Pancreas (tissue), 10 donors: ENCODE measurements at regions not wholly inside any gene's neighbourhood (a gene's known extent, or its start where the extent isn't known, plus 50 kb on each side); places are given as distances from the start of the nearest gene placed in this dataset.

Experiments
- ATAC-seq, 4 donors: fragments of 200-7000 bp; cut with Tn5 transposase; one replicate each; pipeline versions ENCODE4 v1.8.0 to v1.9.1; 2020; ENCODE audit warnings: mild to moderate bottlenecking in 4 of 4, moderate library complexity in 4 of 4
- DNase-seq, 6 donors: peaks; one replicate each; pipeline ENCODE4 v3.0.0-alpha.2; 2020
- FAIRE-seq: peaks from 2 replicates; lab custom pipeline; 2012; peaks lifted over from hg19 to GRCh38; lab: Jason Lieb, UNC
- H3K27ac ChIP-seq, 4 donors: fragments of 200-600 bp; sonication (generic); 1 replicate in 3 of 4; 2 replicates in 1 of 4; pipeline versions ENCODE4 v1.5.0 to v1.8.0; 2020
- H3K27me3 ChIP-seq, 4 donors: fragments of 200-600 bp; one replicate each; pipeline ENCODE4 v1.8.0; 2021
- H3K36me3 ChIP-seq, 3 donors: fragments of 200-600 bp; sonication (generic) in 1 of 3; one replicate each; pipeline versions ENCODE4 v1.5.0 to v1.8.0; 2020 to 2021
- H3K4me1 ChIP-seq, 3 donors: fragments of 200-600 bp; one replicate each; pipeline ENCODE4 v1.8.0; 2021
- H3K4me3 ChIP-seq, 4 donors: fragments of 200-600 bp; sonication (generic) in 2 of 4; one replicate each; pipeline versions ENCODE4 v1.5.0 to v1.8.0; 2020 to 2021
- H3K9me3 ChIP-seq, 4 donors: fragments of 200-600 bp; one replicate each; pipeline ENCODE4 v1.8.0; 2021
- WGBS, 2 donors: extraction: QIAGEN DNeasy Blood & Tissue Kit; methylation state at CpG; one replicate each; pipeline ENCODE4 v1.1.7; 2013; 5-methylcytosine and 5-hydroxymethylcytosine counted together
- intact Hi-C, 3 donors: fragments of 100-400 bp; cut with DNase I; formaldehyde crosslinking; loops; one replicate each; pipeline versions ENCODE4 v1.11.1 to v1.14.2; 2022
- TF ChIP-seq, protein P1 (sequence below), 4 donors: fragments of 200-600 bp; sonication (generic) in 3 of 4; IDR thresholded peaks; one replicate each; pipeline versions ENCODE4 v1.5.0 to v1.8.0; 2021; ENCODE audit warnings: antibody characterized with exemption in 4 of 4
- donor health status: healthy with polysubstance abuse.
- donor health status: DM: no; HTN: no; CAD: no; lungs with moderate emphysema.
- donor health status: DM: no; HTN: no; CAD: no.
- donor health status: control.
- donor health status: control.
- donor health status: Bipolar disorder and iron deficiency.
- donor health status: DM: yes; HTN: yes; CAD: no.
- donor health status: DM: no; HTN: no; CAD: no.
- donor health status: DM: no; HTN: no; CAD: no.
- donor health status: DM: yes; HTN: yes; CAD: no.

DNA sequence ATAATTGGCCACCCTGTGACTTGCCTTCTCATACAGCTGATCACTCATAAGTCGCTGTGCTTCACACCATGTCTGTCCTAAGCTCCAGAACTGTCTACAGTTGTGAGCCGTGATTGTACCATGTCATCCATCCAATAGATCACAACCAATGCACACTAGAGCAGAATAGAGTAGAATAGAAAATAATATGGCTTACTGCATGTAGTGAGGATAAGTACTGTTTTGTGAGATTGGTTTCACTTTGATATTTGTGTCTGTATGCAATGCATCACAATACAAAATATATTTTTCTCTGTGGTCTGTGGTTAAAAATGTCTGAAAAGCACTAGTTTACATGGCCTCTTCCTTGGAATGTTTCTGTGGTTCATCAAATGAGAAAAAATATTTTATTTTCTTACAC, 237.6 kb upstream of the PRKD1 start:
- WGBS, 2 donors: 77 to 80% methylated on average over 2 of the region's 2 CpGs
- DNase-seq (no peak), FAIRE-seq (no peak), ATAC-seq (no peak)
- Histone ChIP-seq H3K27me3 (no peaks in the 10 kb centered on the region), H3K27ac (no peak overlapping the region), H3K36me3 (no peaks in the 10 kb centered on the region), H3K4me3 (no peak overlapping the region), H3K9me3 (no peaks in the 10 kb centered on the region), H3K4me1 (no peaks in the 10 kb centered on the region)
- intact Hi-C loops: no loop called here
- TF ChIP-seq, protein P1, sequence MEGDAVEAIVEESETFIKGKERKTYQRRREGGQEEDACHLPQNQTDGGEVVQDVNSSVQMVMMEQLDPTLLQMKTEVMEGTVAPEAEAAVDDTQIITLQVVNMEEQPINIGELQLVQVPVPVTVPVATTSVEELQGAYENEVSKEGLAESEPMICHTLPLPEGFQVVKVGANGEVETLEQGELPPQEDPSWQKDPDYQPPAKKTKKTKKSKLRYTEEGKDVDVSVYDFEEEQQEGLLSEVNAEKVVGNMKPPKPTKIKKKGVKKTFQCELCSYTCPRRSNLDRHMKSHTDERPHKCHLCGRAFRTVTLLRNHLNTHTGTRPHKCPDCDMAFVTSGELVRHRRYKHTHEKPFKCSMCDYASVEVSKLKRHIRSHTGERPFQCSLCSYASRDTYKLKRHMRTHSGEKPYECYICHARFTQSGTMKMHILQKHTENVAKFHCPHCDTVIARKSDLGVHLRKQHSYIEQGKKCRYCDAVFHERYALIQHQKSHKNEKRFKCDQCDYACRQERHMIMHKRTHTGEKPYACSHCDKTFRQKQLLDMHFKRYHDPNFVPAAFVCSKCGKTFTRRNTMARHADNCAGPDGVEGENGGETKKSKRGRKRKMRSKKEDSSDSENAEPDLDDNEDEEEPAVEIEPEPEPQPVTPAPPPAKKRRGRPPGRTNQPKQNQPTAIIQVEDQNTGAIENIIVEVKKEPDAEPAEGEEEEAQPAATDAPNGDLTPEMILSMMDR (IDR thresholded peaks at IDR 0.05): no peak

DNA sequence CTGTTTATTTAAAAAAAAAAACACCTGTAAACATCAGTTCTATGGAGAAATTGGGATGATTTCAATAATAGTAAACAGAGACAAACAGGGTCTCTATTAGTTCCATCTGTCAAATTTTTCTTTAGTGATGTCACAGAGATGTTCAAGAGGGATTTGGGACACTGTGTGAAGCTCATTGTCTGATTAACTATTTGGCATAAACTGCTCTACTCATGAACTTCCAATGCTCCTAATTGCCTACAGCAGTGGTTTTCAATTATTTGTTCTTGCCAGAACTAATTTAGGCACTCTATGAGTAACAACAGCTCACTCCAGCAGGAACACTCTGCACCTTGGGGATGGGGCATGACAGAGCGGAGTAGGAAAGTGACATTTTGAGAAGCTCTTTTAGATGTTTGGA, 250.1 kb upstream of the PRKD1 start:
- Histone ChIP-seq H3K4me3 (no peak overlapping the region), H3K27ac (no peak overlapping the region), H3K9me3 (no peaks in the 10 kb centered on the region), H3K27me3 (no peaks in the 10 kb centered on the region), H3K4me1 (no peaks in the 10 kb centered on the region), H3K36me3 (no peaks in the 10 kb centered on the region)
- ATAC-seq: no peak
- FAIRE-seq: no peak
- 87 to 93% methylated on average over 1 of the region's 1 CpG for WGBS, 2 donors
- TF ChIP-seq, protein P1 (IDR thresholded peaks at IDR 0.05): no peak
- DNase-seq: no peak
- intact Hi-C loops: no loop called here

DNA sequence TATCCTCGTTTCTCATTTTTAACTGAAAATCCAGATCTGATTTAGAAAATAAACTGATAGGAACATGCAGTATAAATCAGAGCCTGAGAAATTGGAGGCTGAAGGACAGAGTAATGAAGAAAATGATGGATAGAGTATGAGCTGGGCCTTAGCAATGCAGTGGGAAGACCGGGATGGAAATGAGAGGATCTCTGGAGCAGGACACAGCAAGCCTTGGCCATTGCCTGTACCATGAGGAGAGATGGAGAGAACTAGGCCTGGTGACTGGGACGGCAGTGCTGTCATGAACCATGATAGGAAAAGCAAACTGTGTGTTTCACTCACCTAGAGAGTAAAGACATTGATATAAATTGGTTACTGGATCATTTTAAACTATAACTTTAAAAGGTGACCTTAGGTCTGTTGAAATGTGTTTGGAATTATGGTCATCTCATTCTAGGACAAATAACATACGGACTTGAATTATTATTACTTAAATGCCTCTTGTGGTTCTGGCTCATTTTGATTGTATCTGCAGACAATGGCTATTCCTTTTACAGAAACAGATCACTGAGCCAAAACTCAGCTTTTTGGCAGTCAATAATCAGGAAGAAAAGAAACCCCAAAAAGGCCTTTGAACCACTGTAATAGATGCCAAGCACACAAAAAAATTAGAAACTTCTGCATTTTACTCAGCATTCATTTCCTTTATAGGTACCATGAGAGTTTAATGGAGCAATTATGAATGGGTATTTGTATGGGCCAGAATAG, 251.9 kb upstream of the PRKD1 start:
- no peaks in the 10 kb centered on the region for H3K27me3 ChIP-seq
- DNase-seq (no peak), ATAC-seq (no peak), FAIRE-seq (no peak)
- WGBS, 2 donors: 55 to 62% methylated on average over 4 of the region's 4 CpGs
- no peaks in the 10 kb centered on the region for H3K9me3 ChIP-seq
- H3K4me3 ChIP-seq: no peak overlapping the region
- intact Hi-C loops: no loop called here
- no peaks in the 10 kb centered on the region for H3K36me3 ChIP-seq
- H3K4me1 ChIP-seq: no peaks in the 10 kb centered on the region
- no peak overlapping the region for H3K27ac ChIP-seq
- TF ChIP-seq, protein P1 (IDR thresholded peaks at IDR 0.05): no peak

DNA sequence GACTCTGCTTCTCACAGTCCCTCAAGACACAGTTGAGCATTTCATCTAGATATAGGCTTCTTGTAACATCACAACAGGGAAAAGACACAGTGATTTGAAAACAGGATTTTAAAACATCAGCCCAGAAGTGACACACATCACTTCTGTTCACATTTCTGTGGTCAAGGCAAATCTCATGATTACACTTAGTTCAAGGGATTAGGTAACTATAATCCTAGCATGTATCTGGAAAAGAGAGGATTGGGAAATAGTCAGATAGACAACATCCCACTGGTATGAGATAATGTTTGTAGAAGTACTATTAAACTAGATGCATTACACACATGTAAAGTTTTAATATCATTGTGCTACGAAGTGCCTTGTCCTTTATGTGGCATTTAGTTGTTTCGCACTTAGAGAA, 252.6 kb upstream of the PRKD1 start:
- DNase-seq (no peak), ATAC-seq (peak in 1 of 4 donors; percentile 46), FAIRE-seq (no peak)
- 48 to 49% methylated on average over 2 of the region's 2 CpGs for WGBS, 2 donors
- H3K4me1 ChIP-seq: no peaks in the 10 kb centered on the region
- H3K36me3 ChIP-seq: no peaks in the 10 kb centered on the region
- intact Hi-C loops: no loop called here
- TF ChIP-seq, protein P1 (IDR thresholded peaks at IDR 0.05): no peak
- H3K9me3 ChIP-seq: no peaks in the 10 kb centered on the region
- H3K4me3 ChIP-seq: no peak overlapping the region
- H3K27me3 ChIP-seq: no peaks in the 10 kb centered on the region
- H3K27ac ChIP-seq: no peak overlapping the region

DNA sequence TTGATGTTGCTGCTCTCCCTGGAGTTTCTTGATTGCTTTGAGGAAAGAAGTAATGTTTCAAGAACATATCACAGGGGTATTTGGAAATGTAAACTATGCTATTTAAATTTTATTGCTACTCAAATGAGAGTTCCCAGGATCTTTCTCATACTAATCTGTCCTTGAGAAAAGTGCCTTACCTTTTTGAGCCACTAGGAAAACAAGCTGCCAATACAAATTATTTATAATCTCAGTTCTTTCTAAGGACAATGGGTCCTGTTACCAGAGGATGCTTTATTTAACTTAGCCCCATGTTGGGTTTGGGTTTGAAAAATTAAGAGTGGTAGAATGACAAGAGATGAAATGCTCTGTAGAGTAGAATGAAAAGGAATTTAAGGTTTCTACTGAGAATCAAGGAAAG, 258.2 kb upstream of the PRKD1 start:
- FAIRE-seq (no peak), DNase-seq (no peak), ATAC-seq (no peak)
- TF ChIP-seq, protein P1 (IDR thresholded peaks at IDR 0.05): no peak
- intact Hi-C loops: no loop called here
- no peaks in the 10 kb centered on the region for H3K4me1 ChIP-seq
- no peak overlapping the region for H3K27ac ChIP-seq
- no peaks in the 10 kb centered on the region for H3K27me3 ChIP-seq
- no peak overlapping the region for H3K4me3 ChIP-seq
- H3K9me3 ChIP-seq: no peaks in the 10 kb centered on the region
- no peaks in the 10 kb centered on the region for H3K36me3 ChIP-seq
